ENCODE measurements at regions not wholly inside any gene's neighbourhood (a gene's known extent, or its start where the extent isn't known, plus 50 kb on each side); places are given as distances from the start of the nearest gene placed in this dataset.

- in situ Hi-C loops (cut with HindIII; ENCODE audit: low pct_unique_long_range_greater_than_20kb, low sequenced_read_pairs), result no loop called here
- DNase-seq (ENCODE audit: low read depth), result no peak
Observed at GRCh38 chr1:29523136-29523535, 286.8 kb downstream of the PTPRU start.

DNA sequence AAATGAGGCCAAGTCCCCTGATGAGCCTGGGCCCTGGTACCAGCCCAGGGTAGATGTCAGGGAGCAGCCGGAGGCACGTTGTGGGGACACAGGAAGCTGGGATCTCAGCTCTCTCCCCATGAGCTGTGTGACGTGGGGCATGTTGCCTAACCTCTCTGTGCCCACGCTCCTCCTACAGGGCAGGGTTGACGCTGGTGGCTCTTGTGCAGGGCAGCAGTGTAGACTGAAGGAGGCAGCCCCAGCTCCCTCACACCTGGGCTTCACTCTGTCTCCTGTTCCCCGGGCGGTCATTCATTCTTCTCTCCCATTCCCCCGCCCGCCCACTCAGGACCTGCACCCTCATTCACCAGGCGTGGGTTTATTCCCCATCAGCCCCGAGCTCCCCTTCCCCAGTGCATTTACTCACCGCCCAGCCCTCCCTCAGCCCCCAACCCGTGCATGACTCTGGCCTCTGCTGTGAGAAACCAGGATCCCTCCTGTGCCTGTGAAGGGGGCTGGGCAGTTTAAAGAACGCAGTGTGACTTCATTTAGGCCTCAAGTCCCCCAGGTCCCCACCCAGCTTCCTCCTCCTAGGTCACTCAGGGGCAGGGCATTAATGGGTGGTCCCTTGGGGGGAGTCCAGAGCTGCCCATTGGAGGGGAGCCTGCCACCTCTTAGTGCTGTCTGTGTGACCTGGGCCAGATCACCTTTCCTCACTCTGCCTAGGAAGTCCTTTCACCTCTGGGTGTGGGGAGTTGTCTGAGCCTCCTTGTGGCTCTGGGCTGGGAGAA, 285.7 kb downstream of the PTPRU start:
- no peak for DNase-seq (ENCODE audit: low read depth)
- in situ Hi-C loops (cut with HindIII; ENCODE audit: low pct_unique_long_range_greater_than_20kb, low sequenced_read_pairs), result no loop called here

DNA sequence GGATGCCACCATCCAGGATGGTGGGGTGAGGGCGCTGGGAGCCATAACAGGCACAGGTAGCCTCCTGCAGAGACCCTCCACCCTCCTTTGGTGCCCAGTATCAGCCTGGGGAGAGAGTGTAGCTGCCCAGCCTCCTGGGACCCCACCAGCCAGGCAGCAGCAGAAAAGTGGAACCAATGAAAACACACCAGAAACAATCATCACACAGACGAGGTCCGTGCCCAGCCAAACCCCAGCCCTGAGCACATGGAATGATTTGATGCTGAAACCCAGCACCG, 285.1 kb downstream of the PTPRU start:
- DNase-seq (ENCODE audit: low read depth), result no peak

DNA sequence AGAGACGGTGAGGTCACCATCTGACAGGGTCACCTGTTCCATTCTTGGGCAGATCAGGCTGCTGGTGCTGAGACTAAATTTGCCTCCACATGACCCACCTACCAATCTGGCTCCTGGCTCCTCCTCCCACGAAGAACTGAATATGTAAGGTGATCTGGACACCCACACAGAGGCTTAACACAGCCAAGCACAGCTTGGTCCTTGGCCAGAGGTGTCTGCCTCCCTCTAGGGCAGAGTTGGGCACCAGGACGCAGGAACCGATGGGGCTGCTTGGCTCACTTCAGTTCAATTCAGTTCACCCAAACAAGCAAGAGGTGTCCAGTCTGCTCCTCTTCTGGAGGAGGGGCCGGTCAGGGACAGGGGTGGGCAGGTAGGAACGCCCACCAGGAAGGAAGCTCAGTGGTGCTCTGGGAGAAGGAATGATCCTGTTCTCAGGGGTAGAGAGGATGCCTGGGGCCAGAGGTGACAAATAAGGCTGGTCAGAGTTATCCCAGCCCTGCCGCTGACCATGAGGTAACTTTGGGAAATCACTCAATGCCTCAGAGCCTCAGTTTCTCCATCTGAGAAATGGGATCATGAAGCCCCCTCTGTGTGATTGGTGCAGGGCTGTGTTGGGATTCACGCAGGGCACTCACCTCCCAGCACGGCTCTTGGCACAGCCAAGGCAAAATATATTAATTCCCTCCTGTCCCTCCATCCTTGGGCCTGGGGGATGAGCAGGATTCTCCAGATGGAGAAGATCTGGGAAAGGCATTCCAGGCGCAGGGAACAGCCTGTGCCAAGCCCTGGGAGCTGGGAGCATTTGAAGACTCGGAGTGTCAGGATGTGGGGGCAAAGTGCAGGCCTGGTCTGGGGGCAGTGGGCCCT, 284.5 kb downstream of the PTPRU start:
- no peak for DNase-seq (ENCODE audit: low read depth)
- in situ Hi-C loops (cut with HindIII; ENCODE audit: low pct_unique_long_range_greater_than_20kb, low sequenced_read_pairs), result no loop called here

More for the DNA sequence above, 285.1 kb downstream of the PTPRU start:
- in situ Hi-C loops (cut with HindIII; ENCODE audit: low pct_unique_long_range_greater_than_20kb, low sequenced_read_pairs), result no loop called here

- in situ Hi-C loops (cut with HindIII; ENCODE audit: low pct_unique_long_range_greater_than_20kb, low sequenced_read_pairs), result no loop called here
- DNase-seq (ENCODE audit: low read depth), result no peak
Observed at GRCh38 chr1:29519788-29520110, 283.4 kb downstream of the PTPRU start.

DNA sequence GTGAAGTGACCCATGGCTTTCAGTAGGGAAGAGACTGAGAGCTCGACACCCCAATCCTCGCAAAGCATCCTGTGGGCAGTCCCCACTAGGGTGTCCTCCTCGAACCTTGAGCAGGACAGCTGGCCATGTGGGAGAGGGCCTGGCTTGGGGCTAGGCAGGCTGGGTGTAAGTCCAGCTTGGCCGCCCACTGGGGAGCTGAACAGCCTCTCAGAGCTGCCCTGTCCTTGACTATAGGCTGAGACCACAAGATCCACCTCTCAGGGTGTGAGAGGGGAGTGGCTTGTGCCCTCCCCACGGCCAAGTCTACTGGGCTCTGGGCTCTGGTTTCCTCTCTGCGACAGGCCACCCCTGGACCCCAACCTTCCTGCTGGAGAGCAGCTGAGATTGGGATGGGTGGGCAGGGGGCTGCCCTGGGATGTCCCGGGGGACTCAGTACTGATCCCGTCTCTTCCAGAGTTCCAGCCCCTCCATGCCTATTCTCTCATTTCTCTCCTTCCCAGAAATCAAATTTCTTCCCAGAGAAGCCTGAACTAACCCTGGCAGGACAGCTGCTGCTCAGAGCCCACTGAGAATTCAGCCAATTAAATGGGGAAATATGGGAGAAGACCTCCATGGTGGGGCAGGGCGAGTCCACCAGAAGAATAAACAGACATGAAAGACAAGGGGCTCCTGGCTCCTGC, 282.9 kb downstream of the PTPRU start:
- DNase-seq (ENCODE audit: low read depth), result no peak
- in situ Hi-C loops (cut with HindIII; ENCODE audit: low pct_unique_long_range_greater_than_20kb, low sequenced_read_pairs), result no loop called here

- no peak for DNase-seq (ENCODE audit: low read depth)
- in situ Hi-C loops (cut with HindIII; ENCODE audit: low pct_unique_long_range_greater_than_20kb, low sequenced_read_pairs), result no loop called here
Observed at GRCh38 chr1:29518183-29518835, 282.0 kb downstream of the PTPRU start.

DNA sequence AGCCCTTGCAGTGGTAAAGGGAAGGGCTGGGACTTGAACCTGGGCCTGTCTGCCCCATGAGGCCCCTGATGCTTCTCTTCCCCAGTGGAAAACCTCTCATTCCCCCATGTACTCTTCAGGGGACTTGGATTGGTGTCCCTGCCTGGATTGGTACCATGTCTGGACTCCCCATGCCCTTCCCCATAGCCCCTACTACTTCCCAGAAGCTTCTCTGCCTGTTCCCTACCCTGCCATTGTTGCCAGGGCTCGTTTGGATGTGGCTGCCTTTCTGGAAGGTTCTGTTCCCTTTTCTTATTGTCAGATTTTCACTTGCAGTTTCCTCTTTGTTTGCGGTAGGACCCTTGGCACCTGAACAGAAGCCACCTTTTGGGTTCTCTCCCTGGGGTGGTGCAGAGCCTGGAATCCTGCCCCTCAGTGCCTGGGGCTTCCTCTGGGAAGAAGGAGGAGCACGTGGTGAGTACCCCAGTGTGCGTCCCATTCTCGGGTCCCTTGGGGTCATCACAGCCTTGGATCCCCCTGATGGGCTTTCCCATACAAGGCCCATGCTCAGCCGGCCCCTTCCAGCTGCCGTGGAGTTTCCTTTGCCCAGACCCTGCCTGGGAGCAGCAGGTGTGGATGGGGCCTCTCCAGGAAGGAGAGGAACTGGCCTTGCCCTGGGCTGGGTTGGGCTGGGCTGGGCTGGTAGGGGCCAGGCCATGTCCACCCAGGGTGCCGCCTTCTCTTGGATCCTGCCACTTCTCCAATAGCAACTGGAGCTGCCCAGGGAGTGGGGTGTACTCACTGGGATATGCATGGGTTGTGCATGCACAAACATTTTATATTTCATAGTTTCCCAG, 281.1 kb downstream of the PTPRU start:
- DNase-seq (ENCODE audit: low read depth), result no peak
- in situ Hi-C loops (cut with HindIII; ENCODE audit: low pct_unique_long_range_greater_than_20kb, low sequenced_read_pairs), result no loop called here

GRCh38 chr1:29516063-29516820, 279.9 kb downstream of the PTPRU start:
- in situ Hi-C loops (cut with HindIII; ENCODE audit: low pct_unique_long_range_greater_than_20kb, low sequenced_read_pairs), result no loop called here
- no peak for DNase-seq (ENCODE audit: low read depth)

DNA sequence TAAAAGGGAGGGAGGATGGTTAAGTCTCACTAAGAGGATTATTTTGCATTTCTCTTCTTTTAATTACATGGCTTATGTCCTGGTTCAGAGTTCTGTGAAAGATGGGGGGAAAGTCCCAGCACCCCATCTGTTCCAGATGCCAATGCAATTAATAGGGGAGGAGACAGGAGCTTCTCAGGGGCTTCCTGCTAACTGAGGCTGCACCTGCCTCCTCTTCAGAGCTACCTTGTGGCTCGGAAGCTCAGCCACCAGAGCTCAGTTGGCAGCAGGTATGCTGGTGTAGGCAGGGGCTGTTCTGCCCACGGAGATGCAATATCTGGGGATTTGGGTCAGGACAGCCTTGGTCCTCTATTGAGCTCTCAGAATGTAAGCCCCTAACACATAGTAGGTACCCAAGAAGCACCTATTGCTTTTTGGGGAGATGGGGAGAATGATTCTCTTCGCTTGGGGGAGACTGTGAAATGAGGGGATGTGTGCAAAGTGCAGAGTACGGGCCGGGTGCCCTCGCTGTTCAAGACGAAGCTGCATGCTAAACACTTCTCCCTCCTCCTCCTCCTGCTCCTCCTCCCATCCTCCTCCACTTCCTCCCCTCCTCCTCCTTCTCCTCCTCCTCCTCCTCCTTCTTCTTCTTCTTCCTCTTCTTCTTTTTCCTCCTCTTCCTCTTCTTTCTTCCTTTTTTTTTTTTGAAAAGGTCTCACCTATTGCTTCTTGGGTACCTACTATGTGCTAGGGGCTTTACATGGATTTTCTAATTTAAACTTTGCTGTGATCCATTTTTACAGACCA, 279.0 kb downstream of the PTPRU start:
- in situ Hi-C loops (cut with HindIII; ENCODE audit: low pct_unique_long_range_greater_than_20kb, low sequenced_read_pairs), result no loop called here
- no peak for DNase-seq (ENCODE audit: low read depth)

DNA sequence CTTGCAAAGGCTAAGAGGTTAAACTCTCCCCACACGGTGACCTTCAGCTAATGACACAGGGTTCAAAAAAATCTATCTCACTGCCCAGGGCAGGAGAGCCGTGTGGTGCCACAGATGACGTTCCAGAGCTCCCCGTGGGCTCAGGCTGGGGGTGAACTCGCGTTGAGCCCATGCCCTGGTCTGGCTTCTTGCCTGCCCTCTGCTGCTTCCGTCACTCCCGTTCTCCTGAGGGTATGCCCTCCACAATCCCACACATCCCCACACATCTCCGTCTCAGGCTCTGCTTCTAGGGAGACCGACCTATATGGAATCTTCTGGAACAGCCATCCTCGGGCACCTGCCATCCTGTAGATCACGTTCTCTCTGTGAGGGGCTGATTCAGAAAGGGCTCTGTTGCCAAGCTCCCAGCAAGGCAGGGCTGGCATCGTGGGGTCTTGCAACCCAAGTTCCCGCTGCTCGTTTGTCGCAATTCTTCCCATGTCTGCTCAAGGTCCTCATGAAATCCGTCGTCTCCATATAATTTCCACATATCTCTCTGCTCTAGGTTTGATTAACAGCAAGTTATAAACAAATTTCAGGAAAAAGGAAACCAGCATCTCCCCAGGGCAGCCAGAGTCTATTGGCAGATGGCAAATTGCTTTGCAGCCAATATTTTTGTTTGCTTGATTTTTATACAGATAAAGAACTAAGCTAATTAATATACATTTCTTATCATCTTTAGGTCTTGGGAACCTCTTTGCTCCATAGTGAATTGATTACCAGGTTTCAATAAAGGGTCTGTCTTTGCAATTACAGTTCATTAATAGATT, 278.2 kb downstream of the PTPRU start:
- no peak for DNase-seq (ENCODE audit: low read depth)
- in situ Hi-C loops (cut with HindIII; ENCODE audit: low pct_unique_long_range_greater_than_20kb, low sequenced_read_pairs), result no loop called here

DNA sequence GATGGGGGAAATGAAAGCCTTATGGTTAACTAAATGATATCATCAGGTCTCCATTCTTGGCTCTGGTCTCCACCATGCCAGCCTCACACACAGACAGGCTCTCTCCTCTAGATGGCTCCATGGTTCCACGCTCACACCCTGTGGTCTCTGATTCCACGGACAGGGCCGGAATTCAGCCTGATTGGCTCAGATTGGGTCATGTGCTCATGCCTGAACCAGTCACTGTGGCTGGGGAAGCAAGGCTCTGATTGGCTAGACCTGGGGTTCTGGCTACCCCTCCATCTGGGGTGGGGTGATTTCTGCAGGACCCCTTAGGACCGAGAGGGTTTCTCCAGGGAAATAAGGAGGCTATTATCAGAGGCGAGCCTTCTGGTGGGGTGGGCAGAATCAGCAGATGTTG, 277.0 kb downstream of the PTPRU start:
- in situ Hi-C loops (cut with HindIII; ENCODE audit: low pct_unique_long_range_greater_than_20kb, low sequenced_read_pairs), result no loop called here
- peak; percentile 51 for DNase-seq (ENCODE audit: low read depth)

DNA sequence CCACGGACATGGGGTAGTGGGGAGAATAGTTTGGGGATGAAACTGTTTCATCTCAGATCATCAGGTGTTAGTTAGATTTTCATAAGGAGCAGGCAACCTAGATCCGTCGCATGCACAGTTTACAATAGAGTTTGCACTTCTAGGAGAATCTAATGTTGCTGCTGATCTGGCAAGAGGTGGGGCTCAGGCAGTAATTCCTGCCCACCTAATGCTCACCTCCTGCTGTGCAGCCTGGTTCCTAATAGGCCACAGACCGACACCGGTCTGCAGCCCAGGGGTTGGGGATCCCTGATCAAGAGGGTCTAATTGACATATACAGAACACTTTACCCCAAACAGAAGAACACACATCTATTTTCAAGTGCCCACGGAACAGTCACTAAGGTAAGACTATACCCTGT, 275.1 kb downstream of the PTPRU start:
- DNase-seq (ENCODE audit: low read depth), result no peak
- in situ Hi-C loops (cut with HindIII; ENCODE audit: low pct_unique_long_range_greater_than_20kb, low sequenced_read_pairs), result no loop called here

GRCh38 chr1:29508458-29509107, 272.3 kb downstream of the PTPRU start:
- in situ Hi-C loops (cut with HindIII; ENCODE audit: low pct_unique_long_range_greater_than_20kb, low sequenced_read_pairs), result no loop called here
- DNase-seq (ENCODE audit: low read depth), result no peak

DNA sequence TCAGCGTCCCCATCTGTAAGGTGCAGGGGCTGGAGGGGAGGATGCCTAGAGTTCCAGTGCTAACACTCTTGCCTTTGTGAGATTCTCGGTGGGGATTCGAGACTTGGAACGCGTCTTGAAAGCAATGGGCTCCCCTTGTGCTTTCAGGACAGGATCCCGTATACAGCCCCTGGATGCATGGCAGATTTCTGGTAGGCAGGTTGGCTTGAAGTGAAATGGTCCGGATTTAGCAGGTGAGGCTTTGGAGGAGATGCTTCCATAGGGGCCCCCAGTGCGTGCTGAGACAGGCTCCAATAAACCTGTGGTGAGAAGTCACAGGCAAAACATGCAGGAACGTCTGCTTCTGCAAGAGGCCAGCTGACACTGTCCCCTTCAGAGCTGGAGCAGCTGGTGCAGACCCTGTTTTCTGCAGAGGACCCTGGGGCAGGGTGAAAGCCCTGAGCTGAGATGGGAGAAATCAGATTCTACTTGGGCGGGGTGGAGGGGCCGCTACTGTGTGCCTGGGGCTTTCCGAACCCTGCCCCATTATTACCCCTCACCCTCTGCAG, 270.4 kb downstream of the PTPRU start:
- in situ Hi-C loops (cut with HindIII; ENCODE audit: low pct_unique_long_range_greater_than_20kb, low sequenced_read_pairs), result no loop called here

More for the DNA sequence above, 270.4 kb downstream of the PTPRU start:
- DNase-seq (ENCODE audit: low read depth), result no peak
